Lung microvascular endothelial cell (primary cell): ENCODE measurements at regions not wholly inside any gene's neighbourhood (a gene's known extent, or its start where the extent isn't known, plus 50 kb on each side); places are given as distances from the start of the nearest gene placed in this dataset.

Source experiments
- DNase-seq, 2 donors: peaks; one replicate each; pipeline versions ENCODE4 v3.0.0 to v3.0.0-alpha.2; 2010; ENCODE audit warnings: low read depth in 2 of 2

DNA sequence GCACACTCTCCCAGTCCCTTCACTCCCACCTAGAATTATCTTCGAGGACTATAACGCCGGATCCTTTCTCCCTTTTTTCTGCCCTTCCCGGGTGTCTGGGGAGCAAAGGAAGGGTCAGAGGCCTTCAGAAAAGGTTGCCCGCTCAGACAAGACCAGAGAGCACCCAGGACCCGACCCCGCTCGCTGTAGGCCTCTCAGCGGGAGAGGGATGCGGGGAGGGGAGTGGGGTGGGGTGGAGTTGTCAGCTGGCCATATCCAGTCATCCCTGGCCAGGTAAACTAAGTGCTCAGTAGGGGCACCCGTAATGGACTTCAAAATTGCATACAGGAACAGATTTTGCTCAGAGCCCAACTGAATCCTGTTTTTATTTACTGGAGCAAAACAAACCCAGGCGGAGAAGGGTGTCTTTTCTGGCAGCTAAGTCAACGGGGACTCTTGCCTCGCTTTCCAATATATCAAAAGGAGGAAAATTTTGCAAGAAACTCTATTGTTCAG, 65.0 kb downstream of the NOL4 start:
- no peak for DNase-seq

DNA sequence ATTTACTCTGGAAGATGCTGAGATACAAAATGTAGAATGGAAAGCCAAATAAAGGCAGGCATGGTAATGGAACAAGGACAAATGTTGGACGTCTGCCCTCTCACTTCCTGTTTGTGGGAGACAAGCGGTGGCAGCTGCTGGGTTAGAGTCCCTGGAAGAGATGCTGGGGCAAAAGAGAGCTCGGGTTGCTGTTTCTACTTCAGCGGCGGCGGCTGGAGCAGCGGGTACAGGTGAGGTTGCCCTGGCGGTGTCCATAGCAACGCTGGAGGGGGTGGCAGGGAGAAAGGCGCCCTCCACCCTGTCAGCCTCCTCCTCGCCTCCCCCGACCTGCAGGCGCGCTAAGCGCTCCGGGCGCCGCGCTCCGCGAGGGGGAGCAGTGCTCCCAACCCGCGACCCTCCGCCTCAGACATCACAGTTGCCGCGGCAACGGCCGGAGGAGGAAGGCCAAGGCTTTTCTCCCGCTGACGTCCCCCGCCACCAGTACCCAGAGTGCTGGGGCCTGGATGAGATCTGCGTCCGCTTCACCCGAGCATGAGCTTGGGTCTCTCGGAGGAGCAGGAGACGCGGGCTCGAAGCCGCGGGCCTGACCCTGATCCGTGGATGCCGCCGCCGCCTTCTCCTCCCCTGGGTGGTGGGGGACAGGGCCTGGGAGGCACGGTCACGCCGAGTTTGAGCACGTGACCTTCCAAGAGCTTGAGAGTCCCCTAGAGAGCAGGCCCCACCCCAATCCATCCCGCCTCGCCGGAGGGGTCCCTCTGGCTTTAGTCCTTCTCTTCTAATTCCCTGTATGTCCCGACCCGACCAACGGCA, 65.6 kb downstream of the NOL4 start:
- peak; percentile 5 to 30 for DNase-seq

DNA sequence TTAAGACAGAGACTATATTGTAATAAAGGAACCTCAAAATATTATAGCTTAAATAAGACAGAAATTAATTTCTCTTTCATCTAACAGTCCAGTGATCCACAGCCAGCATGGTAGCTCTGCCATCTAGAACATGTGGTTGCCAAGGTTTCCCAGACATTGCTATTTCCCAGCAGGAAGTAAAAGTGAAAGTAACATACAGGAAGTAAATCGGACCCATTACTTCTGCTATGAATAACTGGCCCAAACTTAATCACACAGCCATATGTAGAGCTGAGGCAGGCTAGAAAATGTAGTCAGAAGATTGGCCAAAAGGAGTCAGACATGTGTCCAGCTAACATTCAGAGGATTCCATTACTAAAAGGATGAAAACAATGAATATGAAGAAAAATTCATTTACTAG, 71.0 kb downstream of the NOL4 start:
- peak; percentile 8 to 34 for DNase-seq

DNA sequence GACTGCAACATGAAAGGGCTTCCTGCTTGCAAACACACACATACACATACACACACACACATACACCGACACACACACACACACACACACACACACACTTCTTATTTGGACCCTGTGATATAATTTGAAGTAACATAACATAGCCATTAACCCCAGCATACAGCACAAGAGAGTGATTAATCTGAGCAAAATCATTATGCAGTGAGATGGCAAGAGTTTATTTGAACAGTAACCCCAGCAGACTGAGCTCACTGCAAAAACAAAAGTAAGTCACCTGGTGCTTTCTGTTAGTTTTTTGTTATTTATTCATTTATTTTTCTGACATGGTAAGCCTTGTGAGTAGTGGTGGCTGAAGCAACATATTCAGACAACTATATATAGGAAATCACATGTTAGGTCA, 93.7 kb downstream of the NOL4 start:
- no peak for DNase-seq

DNA sequence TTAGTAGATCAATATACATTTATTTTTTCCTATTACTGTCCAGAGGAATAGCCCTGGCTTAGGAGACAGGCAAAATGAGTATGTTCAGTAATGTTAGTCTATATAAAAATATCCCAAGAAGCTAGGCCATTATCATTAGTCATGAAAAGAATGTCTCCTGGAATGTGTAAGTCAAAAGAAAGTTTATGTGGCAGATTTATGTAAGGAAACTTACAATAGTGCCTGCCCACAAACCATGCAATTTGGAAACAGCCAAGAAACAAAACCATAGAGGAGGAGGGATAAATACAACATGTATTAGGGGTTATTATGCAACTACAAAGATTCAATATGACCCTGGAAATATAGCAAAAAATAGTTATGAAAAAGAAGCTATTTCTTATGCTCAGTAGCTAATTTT, 96.3 kb downstream of the NOL4 start:
- DNase-seq = no peak

DNA sequence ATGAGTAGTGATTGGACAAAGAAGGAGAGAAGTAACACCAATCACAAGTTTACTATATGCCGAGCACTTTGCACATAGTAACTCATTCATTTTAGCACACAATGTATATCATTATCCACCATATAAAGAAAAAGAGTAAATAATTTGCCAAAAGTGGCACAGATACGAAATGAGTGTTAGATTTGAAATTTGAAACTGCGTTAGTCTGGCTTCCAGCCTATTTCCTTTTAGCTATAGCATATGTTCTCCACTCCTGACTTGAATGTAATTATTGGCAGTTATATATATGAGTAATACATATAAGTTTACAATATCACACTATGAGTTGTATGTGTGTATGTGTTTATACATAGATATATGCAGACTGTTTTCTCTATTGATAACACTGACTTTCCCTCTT, 98.6 kb downstream of the NOL4 start:
- no peak for DNase-seq

DNA sequence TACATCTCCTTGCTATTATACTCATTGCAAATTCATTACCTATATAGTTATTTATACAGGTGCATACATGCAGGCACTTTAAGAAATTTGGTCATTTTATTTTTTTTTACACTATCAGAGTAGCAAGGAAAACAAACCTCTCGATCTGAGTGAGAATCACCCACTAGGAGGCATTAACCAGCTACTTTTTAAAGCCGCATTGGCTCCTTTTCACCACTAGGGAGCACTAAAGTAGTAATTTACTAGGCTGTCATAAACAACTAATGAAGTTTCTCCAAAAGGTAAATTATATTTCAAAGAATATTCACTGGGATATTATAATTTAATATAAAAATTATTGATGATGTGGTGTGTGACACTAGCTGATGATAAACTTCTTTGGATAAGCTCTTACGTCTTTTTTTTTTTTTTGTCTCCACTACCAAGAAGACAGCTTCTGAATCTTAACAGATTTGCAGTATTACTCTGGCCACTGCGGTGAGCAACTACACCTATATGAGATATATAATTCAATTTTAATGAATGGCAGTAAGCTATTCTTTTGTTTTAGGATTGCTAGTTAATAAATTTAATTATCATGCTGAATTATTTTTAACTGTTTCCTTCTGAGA, 101.9 kb downstream of the NOL4 start:
- peak; percentile 61 to 69 for DNase-seq

DNA sequence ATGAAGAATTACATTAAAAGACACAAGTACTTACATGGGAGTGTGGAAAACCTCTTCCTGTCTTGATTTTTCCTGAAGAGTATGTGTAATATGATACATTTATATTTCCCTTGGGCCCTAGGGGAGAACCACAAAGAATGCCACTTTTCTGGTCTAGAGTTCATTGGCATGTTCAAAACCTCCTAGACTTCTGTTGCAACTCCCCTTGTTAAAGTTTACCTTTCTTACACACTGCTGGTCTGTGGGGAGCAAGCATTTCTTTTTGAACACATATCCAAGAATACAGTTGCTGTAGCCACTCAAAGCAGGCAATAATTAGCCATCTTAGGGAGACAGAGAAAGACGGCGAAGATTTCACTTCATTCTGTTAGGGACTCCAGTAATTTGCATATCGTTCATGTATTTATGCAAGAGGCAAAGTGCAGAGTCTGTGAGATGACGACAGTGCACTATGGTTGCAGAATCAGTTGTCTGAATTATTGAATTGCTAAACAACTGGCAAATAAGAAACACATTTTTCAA, 103.5 kb downstream of the NOL4 start:
- no peak for DNase-seq

DNA sequence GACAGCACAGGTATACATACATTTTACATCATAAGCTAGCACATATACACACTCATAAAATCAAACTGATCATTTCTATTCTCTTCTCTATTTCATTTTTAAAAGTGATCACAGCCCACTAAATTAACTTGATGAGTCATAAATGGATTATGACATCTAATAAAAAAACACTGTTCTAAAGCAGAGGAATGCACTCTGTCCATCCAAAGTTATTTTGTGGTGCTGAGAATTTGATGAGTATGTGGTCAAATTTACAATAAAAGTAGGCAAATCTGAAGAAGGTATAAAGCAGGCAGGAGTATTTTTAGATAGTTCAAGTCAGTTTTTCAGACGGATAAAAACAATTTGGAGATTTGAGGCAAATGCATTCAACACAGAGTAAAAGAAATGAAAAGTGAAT, 104.4 kb downstream of the NOL4 start:
- no peak for DNase-seq

DNA sequence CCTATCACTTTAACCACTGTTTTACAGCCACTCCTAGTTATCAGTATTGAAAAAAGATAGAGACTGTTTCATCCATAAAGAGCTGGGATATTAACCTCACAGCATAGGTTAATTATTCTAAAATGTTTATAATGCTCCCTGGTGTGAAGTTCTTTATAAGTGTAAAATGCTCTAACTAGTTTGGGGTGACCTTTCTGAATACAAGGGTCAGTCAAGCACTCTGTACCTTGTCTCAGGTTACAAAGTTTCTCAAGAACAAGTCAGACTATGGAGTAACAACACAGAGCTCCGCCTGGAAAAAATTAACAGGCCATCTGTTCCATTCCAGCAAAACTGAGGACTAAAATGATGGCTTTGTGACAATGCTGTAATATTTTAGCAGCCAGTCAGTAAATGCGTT, 107.4 kb downstream of the NOL4 start:
- DNase-seq = no peak

DNA sequence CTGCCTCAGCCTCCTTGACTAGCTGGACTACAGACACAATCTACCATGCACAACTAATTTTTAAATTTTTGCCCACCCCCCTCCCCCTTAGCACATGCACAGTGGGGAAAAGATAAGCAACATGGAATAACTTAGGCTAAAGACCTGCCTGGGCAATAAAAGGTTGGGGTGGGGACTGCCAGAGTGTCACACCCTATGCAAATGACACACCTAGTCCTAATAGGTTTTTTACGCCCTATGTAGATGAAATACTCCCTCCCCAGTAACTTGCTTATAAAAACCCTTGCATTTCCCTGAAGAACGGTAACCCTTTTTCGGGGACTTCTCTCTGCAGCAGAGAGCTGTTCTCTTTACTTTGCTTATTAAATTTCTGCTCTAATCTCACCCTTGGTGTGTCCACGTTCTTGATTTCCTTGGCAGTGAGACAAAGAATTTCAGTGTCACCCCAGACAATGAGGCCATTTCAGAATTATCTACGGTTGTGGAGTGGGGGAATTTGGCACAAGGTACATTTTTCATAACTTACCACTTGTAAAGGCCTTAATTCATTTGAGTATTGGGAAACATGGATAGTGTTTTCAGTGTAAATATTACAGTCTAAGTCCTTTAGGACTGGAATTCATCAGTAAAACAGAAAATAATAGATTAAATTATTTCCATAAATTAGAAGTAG, 109.2 kb downstream of the NOL4 start:
- no peak for DNase-seq

DNA sequence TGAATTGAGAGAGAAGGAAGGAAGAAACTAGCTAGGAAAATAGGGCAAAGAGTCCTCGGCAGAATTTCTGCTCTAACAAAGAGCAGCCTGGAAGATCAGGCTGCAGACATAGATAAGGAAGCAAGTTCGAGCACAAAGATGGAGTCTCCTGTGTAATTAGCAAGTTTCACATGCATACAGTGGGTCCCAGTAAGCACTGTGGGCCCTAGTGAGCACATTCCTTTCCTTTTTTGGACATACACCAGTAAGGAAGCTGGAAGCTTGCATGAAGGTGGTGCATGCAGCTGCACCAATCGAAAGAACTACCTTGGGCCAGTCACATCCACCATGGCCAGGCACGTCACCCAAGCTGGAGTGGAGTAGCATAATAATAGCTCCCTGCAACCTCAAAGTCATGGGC, 109.7 kb downstream of the NOL4 start:
- no peak for DNase-seq

DNA sequence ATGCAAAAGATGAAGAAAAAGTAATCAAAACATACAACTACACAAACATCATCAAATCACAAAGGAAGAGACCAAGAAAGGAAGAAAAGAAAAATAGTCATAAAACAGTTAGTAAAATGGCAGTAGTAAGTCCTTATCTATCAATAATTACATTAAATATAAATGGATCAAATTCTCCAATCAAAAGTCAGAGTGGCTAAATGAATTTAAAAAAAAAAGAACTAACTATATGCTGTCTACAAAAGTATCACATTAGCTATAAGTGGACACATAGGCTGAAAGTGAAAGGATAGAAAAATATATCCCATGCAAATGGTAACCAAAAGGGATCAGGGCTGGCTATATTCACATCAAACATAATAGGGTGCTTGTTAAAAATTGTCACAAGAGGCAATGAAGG, 116.5 kb downstream of the NOL4 start:
- no peak for DNase-seq

DNA sequence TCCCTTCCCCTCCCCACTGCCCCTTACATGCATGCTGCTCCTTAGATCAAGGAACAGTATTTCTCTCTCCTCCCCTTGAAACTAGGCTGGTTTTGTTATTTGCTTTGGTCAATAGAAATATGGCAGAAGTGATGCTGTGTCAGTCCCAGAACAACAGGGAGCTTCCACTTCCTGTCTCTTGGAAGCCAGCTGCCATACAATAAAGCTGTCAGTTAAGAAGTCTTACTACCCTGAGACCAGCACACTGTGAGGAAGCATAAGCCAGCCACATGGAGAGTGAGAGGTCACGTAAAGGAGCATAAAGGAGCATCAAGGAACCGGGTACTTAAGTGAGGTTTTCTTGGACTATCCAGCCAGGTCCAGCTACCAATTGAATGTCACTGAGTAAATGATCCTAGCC, 126.6 kb downstream of the NOL4 start:
- DNase-seq = no peak

DNA sequence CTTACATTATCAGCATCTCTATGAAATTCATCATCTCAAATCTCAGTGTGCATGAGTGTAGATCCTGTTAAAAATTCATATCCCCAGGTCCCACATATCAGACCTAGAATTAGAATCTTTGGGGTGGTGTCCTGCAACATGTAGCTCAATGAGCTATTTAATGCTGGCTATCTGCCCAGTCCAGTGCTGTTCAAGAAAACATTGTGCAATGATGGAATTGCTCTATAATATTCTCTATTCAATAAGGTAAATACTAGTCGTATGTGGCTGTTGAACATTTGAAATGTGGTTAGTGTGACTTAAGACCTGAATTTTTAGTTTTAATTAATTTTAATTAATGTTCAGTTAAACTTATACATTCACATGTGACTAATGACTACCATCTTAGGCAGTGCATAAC, 127.4 kb downstream of the NOL4 start:
- DNase-seq = no peak

DNA sequence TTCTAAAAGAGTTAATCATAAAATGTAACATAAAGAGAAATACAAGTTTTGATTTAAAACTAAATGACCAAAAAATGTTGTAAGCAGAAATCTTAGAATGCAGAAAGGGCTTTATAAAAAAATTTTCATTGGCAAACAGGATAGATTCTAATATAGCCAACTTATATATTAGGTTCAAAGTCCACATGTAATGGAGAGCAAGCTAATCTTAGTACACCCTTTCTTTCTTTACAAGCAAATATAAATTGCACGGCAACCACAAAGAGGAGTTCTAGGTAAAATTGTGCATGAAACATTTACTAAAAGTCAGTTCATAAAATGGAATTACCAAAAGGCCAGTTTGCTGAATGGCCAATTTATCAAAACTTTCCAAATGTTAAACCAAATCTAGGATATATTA, 130.6 kb downstream of the NOL4 start:
- DNase-seq = no peak

DNA sequence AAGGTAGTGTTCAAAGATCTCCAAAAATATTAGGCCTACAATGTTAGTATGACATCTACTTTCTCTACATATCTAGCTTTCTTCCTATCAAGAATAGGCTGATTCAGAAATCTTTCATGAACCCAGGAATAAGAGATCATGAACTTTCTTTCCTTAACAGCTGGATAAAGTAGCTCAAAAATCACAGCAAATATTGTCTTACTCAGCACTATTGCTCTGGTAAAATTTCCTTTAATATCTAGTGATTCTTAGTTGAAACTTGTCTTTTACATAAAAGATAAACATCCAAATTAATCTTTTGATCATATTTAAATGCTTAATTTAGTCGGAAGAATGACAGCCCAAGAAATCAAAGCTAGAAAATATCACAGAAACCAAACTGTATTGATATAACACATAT, 131.9 kb downstream of the NOL4 start:
- no peak for DNase-seq

DNA sequence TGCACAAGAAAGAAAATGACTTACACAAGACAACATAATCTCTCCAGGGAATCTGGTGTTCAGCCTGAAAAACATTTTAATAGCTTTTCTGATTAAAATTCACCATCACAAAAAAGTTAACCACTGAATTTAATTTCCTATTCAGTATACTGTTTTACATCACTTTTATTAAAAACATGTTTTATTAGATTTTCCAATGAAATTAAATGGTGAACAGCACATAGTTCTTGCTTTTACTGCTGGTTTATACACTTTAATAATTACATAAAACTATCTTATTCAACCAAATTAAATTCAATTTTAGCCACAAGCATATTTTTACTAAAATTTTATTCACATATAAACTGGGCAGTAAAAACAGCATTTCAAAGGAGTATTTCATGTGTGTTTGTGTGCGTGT, 138.3 kb downstream of the NOL4 start:
- no peak for DNase-seq

DNA sequence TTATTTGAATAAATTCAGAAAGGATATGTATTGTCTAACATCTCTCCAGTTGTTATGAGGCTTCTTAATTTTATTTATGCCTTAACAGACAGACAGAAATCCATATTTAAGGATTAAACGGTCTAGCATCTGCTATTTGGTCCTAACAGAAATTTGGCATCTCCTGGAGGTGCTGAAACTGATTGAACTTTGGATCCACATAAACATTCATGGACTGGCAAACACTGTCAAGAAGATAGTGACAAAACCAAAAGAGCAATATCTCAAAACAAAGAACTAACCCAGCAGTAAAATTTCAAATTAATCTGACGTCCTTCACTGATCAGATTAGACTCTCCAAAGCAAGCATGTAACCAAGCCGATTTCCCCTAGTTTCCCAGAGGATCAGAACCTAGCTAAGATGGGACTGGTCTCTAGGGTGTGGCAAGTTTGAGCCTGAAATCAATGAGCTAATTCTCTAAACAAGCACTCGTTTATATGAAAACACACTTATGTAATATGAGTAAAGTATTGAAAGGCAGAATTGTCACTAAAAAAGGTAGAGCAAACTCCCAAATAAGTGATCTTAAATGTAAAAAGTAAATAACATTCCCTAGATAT, 139.5 kb downstream of the NOL4 start:
- DNase-seq = no peak

DNA sequence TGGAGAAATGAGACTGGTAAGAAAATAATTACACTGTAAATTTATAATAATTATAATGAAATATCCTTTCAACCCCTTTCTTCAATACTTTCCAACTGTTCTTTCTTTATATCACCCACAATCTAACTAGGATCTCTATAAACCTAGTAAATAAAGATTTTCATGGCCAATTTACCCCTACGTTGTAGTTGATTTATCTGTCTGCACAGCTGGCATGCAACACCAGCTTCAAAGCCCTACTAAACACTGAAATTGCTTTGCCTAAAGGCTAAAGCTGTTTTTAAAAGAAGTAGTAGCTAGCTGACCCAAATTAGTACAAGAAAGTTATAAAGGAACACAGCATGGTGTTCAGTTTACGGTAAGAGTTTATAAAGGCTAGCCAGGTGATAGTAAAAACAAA, 140.1 kb downstream of the NOL4 start:
- no peak for DNase-seq

DNA sequence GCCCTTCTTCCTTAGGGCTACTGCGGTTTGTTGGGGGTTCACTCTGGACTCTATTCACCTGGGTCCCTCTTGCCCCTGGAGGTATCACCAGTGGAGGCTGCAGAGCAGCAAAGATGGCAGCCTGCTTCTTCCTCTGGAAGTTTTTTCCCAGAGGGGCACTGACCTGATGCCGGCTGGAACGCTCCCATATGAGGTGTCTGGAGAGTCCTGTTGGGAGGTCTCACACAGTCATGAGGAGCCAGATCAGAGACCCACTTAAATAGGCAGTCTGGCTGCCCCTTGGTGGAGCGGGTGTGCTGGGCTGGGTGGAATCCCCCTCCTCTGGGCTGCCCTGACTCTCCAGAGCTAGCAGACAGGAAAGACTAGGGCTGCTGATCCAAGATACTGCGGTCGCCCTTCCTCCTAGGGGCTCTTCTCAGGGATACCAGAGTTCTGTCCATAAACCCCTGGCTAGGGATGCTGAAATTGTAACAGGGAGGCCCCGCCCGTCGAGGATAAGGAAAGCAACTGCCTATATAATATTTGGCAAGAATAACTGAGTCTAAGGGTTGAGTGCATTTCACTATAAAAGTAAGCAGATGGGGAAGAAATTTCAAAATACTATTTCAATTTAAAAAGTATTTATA, 140.7 kb downstream of the NOL4 start:
- DNase-seq = no peak

DNA sequence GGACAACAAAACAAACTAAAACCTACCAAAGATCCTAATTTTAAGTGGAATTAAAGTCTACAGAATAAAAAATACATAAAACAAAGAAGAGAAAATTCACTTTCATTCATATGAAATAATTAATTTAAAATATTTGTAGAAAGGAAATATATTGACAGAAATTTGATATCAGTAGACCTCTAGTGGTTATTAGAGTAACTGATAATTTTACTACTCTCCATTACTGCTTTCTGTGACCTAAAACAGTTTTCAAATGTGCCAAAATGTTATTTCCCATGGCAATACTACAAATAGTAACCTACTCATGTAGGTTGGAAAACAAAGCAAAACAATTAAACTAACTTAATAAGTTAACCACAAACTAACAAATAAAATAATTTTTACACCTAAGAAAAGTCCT, 147.1 kb downstream of the NOL4 start:
- no peak for DNase-seq
